HCT116 (cell line): ENCODE measurements at regions not wholly inside any gene's neighbourhood (a gene's known extent, or its start where the extent isn't known, plus 50 kb on each side); places are given as distances from the start of the nearest gene placed in this dataset.

Experiments
- ATAC-seq: fragments of 200-7000 bp; cut with Tn5 transposase; 2 replicates; pipeline ENCODE4 v1.9.1; 2020; ENCODE audit warnings: mild to moderate bottlenecking, moderate library complexity
- BruUV-seq: library from RNA; stranded (reverse); fragments of 400-500 nt; replicated peaks from 2 replicates; lab custom pipeline; 2021; lab: Mats Ljungman, UMichigan
- CTCF ChIA-PET: fragments of 300-600 bp; sonication (Branson Sonifier 250); formaldehyde crosslinking; loops from one replicate; lab custom pipeline; 2021; ENCODE audit warnings: antibody characterized with exemption; lab: Charles Lee
- POLR2A ChIA-PET: fragments of 300-600, 350-600 bp; sonication (Branson Sonifier 250); formaldehyde crosslinking; loops from one replicate; lab custom pipeline; 2021; ENCODE audit warnings: antibody characterized with exemption; lab: Charles Lee
- RAD21 ChIA-PET, 2 experiments: fragments of 300-600 bp; sonication (Branson Sonifier 250); formaldehyde crosslinking; loops; one replicate each; lab custom pipeline; 2023; ENCODE audit warnings: low total read pairs in 2 of 2; ENCODE audit not compliant: uncharacterized antibody in 2 of 2, unreplicated experiment in 2 of 2, low non-redundant PET in 1 of 2; lab: Charles Lee
- DNase-seq: peaks from one replicate; pipeline ENCODE4 v3.0.0-alpha.2; 2010; ENCODE audit warnings: low read depth, low spot score
- H2AFZ ChIP-seq: fragments of 200-600 bp; shearing (Covaris generic), sonication (generic); 2 replicates; pipeline ENCODE4 v1.6.1; 2017; ENCODE audit warnings: low read depth, mixed run types, mixed read lengths, antibody characterized with exemption, low read length; ENCODE audit not compliant: poor library complexity, severe bottlenecking
- H3K27ac ChIP-seq: 2 replicates; pipeline ENCODE4 v1.5.1; 2012; ENCODE audit warnings: low read depth, low read length
- H3K27me3 ChIP-seq: fragments of 200-600 bp; sonication (generic); 2 replicates; pipeline ENCODE4 v1.6.1; 2016; ENCODE audit warnings: mixed run types, low read length, mixed read lengths; ENCODE audit not compliant: insufficient read depth
- H3K36me3 ChIP-seq, 2 experiments: fragments of 200-500 bp in 1 of 2; fragments of 200-600 bp in 1 of 2; sonication (Bioruptor generic) in 1 of 2; sonication (generic) in 1 of 2; 2 replicates each; pipeline versions ENCODE4 v1.5.1 to v1.6.1; 2014 to 2016; ENCODE audit warnings: low read length in 2 of 2, inconsistent platforms in 1 of 2, mixed read lengths in 1 of 2, mixed run types in 1 of 2; ENCODE audit not compliant: insufficient read depth in 2 of 2, control insufficient read depth in 1 of 2
- H3K4me1 ChIP-seq, 2 experiments: fragments of 200-600 bp in 1 of 2; sonication (generic) in 1 of 2; 2 replicates each; pipeline versions ENCODE4 v1.5.1 to v1.6.1; 2012 to 2017; ENCODE audit warnings: low read length in 2 of 2, inconsistent platforms in 1 of 2, mild to moderate bottlenecking in 1 of 2, mixed read lengths in 1 of 2, mixed run types in 1 of 2, moderate library complexity in 1 of 2; ENCODE audit not compliant: insufficient read depth in 2 of 2, control insufficient read depth in 1 of 2
- H3K4me2 ChIP-seq: fragments of 200-600 bp; sonication (generic); 2 replicates; pipeline ENCODE4 v1.6.1; 2017; ENCODE audit warnings: mixed run types, low read length, mixed read lengths
- H3K4me3 ChIP-seq, 2 experiments: fragments of 200-600 bp in 1 of 2; sonication (generic) in 1 of 2; replicated peaks in 1 of 2; 2 replicates each; pipeline ENCODE4 v1.5.1; 2011 to 2016; ENCODE audit warnings: low read length in 2 of 2, control low read depth in 1 of 2, low read depth in 1 of 2, mild to moderate bottlenecking in 1 of 2, mixed read lengths in 1 of 2, mixed run types in 1 of 2
- H3K79me2 ChIP-seq: fragments of 200-600 bp; sonication (generic); 2 replicates; pipeline ENCODE4 v1.6.1; 2017; ENCODE audit warnings: mild to moderate bottlenecking, mixed run types, low read length, moderate library complexity, mixed read lengths; ENCODE audit not compliant: insufficient read depth
- H3K9ac ChIP-seq: fragments of 200-600 bp; sonication (generic); 2 replicates; pipeline ENCODE4 v1.6.1; 2016; ENCODE audit warnings: low read length, mixed read lengths
- H3K9me2 ChIP-seq: fragments of 200-600 bp; sonication (generic), shearing (Covaris generic); 2 replicates; pipeline ENCODE4 v1.6.1; 2017; ENCODE audit warnings: mixed run types, mild to moderate bottlenecking, moderate library complexity; ENCODE audit not compliant: insufficient read depth
- H3K9me3 ChIP-seq, 2 experiments: fragments of 200-500 bp in 1 of 2; fragments of 200-600 bp in 1 of 2; sonication (Bioruptor generic) in 1 of 2; sonication (generic) in 1 of 2; 2 replicates each; pipeline ENCODE4 v1.6.1; 2014 to 2017; ENCODE audit warnings: low read length in 2 of 2, mixed read lengths in 2 of 2, inconsistent platforms in 1 of 2, low read depth in 1 of 2, mild to moderate bottlenecking in 1 of 2, mixed run types in 1 of 2, moderate library complexity in 1 of 2; ENCODE audit not compliant: control insufficient read depth in 1 of 2, insufficient read depth in 1 of 2
- H4K20me1 ChIP-seq: fragments of 200-600 bp; sonication (generic), shearing (Covaris generic); 2 replicates; pipeline ENCODE4 v1.6.1; 2017; ENCODE audit warnings: mixed run types, mild to moderate bottlenecking, moderate library complexity; ENCODE audit not compliant: insufficient read depth
- EGR1 ChIP-seq: IDR thresholded peaks from 2 replicates; pipeline ENCODE4 v1.6.1; 2012; ENCODE audit warnings: low read depth
- ELF1 ChIP-seq: IDR thresholded peaks from 2 replicates; pipeline ENCODE4 v1.6.1; 2012; ENCODE audit warnings: low read depth, borderline replicate concordance
- EZH2 ChIP-seq: fragments of 200-600 bp; sonication (generic); IDR thresholded peaks from 2 replicates; pipeline ENCODE4 v1.6.1; 2017; ENCODE audit warnings: antibody characterized with exemption, mixed run types
- EZH2phosphoT487 ChIP-seq: fragments of 200-600 bp; IDR thresholded peaks from 2 replicates; pipeline ENCODE4 v1.6.1; 2018; ENCODE audit warnings: antibody characterized with exemption, borderline replicate concordance
- FOSL1 ChIP-seq: IDR thresholded peaks from 2 replicates; pipeline ENCODE4 v1.6.1; 2012; ENCODE audit warnings: low read depth
- JUND ChIP-seq: IDR thresholded peaks from 2 replicates; pipeline ENCODE4 v1.6.1; 2012
- POLR2A ChIP-seq: IDR thresholded peaks from 2 replicates; pipeline ENCODE4 v1.7.0; 2011; ENCODE audit warnings: borderline replicate concordance; ENCODE audit not compliant: insufficient read depth, insufficient read length; ENCODE audit errors: extremely low read depth
- POLR2AphosphoS5 ChIP-seq: IDR thresholded peaks from 2 replicates; pipeline ENCODE4 v1.6.1; 2011; ENCODE audit warnings: mild to moderate bottlenecking, low read depth, low read length, moderate library complexity
- RAD21 ChIP-seq: IDR thresholded peaks from 2 replicates; pipeline ENCODE4 v1.6.1; 2012; ENCODE audit warnings: low read depth, mild to moderate bottlenecking
- REST ChIP-seq: IDR thresholded peaks from 2 replicates; pipeline ENCODE4 v1.6.1; 2012; ENCODE audit warnings: low read depth
- SIN3A ChIP-seq: IDR thresholded peaks from 2 replicates; pipeline ENCODE4 v1.6.1; 2012; ENCODE audit warnings: low read depth
- SRF ChIP-seq: IDR thresholded peaks from 2 replicates; pipeline ENCODE4 v1.6.1; 2012; ENCODE audit warnings: low read depth
- TCF7L2 ChIP-seq: IDR thresholded peaks from 2 replicates; pipeline ENCODE4 v1.7.0; 2011; ENCODE audit warnings: borderline replicate concordance, inconsistent platforms; ENCODE audit not compliant: insufficient read depth, insufficient read length; ENCODE audit errors: extremely low read depth
- YY1 ChIP-seq: IDR thresholded peaks from 2 replicates; pipeline ENCODE4 v1.6.1; 2011; ENCODE audit warnings: low read length, low read depth, moderate library complexity, mild to moderate bottlenecking; ENCODE audit not compliant: insufficient replicate concordance; ENCODE audit errors: extremely low read depth
- ZFX ChIP-seq: fragments of 450-650 bp; IDR thresholded peaks from 2 replicates; pipeline ENCODE4 v1.6.1; 2017
- ZNF274 ChIP-seq: fragments of 200-500 bp; sonication (Bioruptor generic); IDR thresholded peaks from 2 replicates; pipeline ENCODE4 v1.6.1; 2014; ENCODE audit warnings: mild to moderate bottlenecking, low read depth, low read length, inconsistent platforms
- intact Hi-C: fragments of 100-400 bp; cut with micrococcal nuclease; formaldehyde crosslinking; loops from 2 replicates; pipeline ENCODE4 v1.10.0; 2022
- TF ChIP-seq, protein P1 (sequence below): IDR thresholded peaks from 2 replicates; pipeline ENCODE4 v1.6.1; 2012
- TF ChIP-seq, protein P2 (sequence below), 3 experiments: fragments of 200-600 bp in 1 of 3; sonication (generic) in 1 of 3; IDR thresholded peaks in 2 of 3; conservative IDR thresholded peaks in 1 of 3; 2 replicates each; pipeline ENCODE4 v1.5.1; 2012 to 2017; ENCODE audit warnings: low read depth in 2 of 3, low read length in 2 of 3, antibody characterized with exemption in 1 of 3, borderline replicate concordance in 1 of 3, control low read depth in 1 of 3, mild to moderate bottlenecking in 1 of 3, mixed read lengths in 1 of 3, mixed run types in 1 of 3, moderate library complexity in 1 of 3; ENCODE audit not compliant: insufficient read depth in 1 of 3
- TF ChIP-seq, protein P3 (sequence below): IDR thresholded peaks from 2 replicates; pipeline ENCODE4 v1.6.1; 2012
- TF ChIP-seq, protein P4 (sequence below): IDR thresholded peaks from 2 replicates; pipeline ENCODE4 v1.6.1; 2011; ENCODE audit warnings: mild to moderate bottlenecking, low read length, moderate library complexity; ENCODE audit not compliant: insufficient replicate concordance; ENCODE audit errors: extremely low read depth

- Histone ChIP-seq H3K4me2 (no peak overlapping the region), H3K36me3 (no peaks in the 10 kb centered on the region), H3K4me3 (no peak overlapping the region), H3K27ac (no peak overlapping the region), H4K20me1 (no peaks in the 10 kb centered on the region), H3K27me3 (no peaks in the 10 kb centered on the region), H3K9me3 (peaks cover 0 to 5% of the 10 kb centered on the region in 2 experiments; a peak in 1 of 4 replicates), H3K9ac (no peak overlapping the region), H3K4me1 (peaks cover 4 to 14% of the 10 kb centered on the region in 2 experiments; a peak in 2 of 4 replicates), H2AFZ (no peak overlapping the region), H3K79me2 (no peaks in the 10 kb centered on the region), H3K9me2 (no peaks in the 10 kb centered on the region)
- BruUV-seq: no TSS peak
- CTCF ChIA-PET: no interaction called here
- TF ChIP-seq JUND (no peak), YY1 (no peak), ZFX (no peak), SIN3A (no peak), POLR2AphosphoS5 (no peak), SRF (no peak), ELF1 (no peak), POLR2A (no peak), EGR1 (no peak), TCF7L2 (no peak), REST (no peak), ZNF274 (no peak), FOSL1 (no peak), EZH2 (no peak), EZH2phosphoT487 (no peak), RAD21 (no peak)
- TF ChIP-seq, protein P1, sequence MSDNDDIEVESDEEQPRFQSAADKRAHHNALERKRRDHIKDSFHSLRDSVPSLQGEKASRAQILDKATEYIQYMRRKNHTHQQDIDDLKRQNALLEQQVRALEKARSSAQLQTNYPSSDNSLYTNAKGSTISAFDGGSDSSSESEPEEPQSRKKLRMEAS: no peak
- TF ChIP-seq, protein P2, sequence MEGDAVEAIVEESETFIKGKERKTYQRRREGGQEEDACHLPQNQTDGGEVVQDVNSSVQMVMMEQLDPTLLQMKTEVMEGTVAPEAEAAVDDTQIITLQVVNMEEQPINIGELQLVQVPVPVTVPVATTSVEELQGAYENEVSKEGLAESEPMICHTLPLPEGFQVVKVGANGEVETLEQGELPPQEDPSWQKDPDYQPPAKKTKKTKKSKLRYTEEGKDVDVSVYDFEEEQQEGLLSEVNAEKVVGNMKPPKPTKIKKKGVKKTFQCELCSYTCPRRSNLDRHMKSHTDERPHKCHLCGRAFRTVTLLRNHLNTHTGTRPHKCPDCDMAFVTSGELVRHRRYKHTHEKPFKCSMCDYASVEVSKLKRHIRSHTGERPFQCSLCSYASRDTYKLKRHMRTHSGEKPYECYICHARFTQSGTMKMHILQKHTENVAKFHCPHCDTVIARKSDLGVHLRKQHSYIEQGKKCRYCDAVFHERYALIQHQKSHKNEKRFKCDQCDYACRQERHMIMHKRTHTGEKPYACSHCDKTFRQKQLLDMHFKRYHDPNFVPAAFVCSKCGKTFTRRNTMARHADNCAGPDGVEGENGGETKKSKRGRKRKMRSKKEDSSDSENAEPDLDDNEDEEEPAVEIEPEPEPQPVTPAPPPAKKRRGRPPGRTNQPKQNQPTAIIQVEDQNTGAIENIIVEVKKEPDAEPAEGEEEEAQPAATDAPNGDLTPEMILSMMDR (IDR thresholded peaks at IDR 0.05 in 2 of 3, conservative IDR thresholded peaks at IDR 0.05 in 1 of 3; ENCODE audit: borderline replicate concordance in 1 of 3, insufficient read depth in 1 of 3, low read depth in 2 of 3, low read length in 2 of 3): no peak
- TF ChIP-seq, protein P3, sequence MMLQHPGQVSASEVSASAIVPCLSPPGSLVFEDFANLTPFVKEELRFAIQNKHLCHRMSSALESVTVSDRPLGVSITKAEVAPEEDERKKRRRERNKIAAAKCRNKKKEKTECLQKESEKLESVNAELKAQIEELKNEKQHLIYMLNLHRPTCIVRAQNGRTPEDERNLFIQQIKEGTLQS: no peak
- TF ChIP-seq, protein P4, sequence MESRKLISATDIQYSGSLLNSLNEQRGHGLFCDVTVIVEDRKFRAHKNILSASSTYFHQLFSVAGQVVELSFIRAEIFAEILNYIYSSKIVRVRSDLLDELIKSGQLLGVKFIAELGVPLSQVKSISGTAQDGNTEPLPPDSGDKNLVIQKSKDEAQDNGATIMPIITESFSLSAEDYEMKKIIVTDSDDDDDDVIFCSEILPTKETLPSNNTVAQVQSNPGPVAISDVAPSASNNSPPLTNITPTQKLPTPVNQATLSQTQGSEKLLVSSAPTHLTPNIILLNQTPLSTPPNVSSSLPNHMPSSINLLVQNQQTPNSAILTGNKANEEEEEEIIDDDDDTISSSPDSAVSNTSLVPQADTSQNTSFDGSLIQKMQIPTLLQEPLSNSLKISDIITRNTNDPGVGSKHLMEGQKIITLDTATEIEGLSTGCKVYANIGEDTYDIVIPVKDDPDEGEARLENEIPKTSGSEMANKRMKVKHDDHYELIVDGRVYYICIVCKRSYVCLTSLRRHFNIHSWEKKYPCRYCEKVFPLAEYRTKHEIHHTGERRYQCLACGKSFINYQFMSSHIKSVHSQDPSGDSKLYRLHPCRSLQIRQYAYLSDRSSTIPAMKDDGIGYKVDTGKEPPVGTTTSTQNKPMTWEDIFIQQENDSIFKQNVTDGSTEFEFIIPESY: no peak
- intact Hi-C loops: no loop called here
- ATAC-seq (no peak), DNase-seq (no peak)
- RAD21 ChIA-PET: no interaction called here
- POLR2A ChIA-PET: no interaction called here
Observed at GRCh38 chr10:64465653-64466052, 944.5 kb downstream of the REEP3 start.
